Stimulated activated effector memory CD8-positive, alpha-beta T cell treated with anti-CD3 and anti-CD28 coated beads, Interleukin-12 subunit alpha, Interleukin-12 subunit beta, amount 100 ng/mL, for 72 hours (primary cell): ENCODE measurements at regions not wholly inside any gene's neighbourhood (a gene's known extent, or its start where the extent isn't known, plus 50 kb on each side); places are given as distances from the start of the nearest gene placed in this dataset.

Source experiments
- ATAC-seq: fragments of 150-1000 bp; cut with Tn5 transposase; 2 replicates; pipeline ENCODE4 v1.10.0; 2021
- DNase-seq, 2 donors: peaks; one replicate each; pipeline ENCODE4 v3.0.0; 2021 to 2022; ENCODE audit warnings: low spot score in 2 of 2
- H3K27ac Mint-ChIP-seq: one replicate; pipeline ENCODE4 v1.8.0; 2022; ENCODE audit warnings: mild to moderate bottlenecking, mixed read lengths
- H3K36me3 Mint-ChIP-seq: one replicate; pipeline ENCODE4 v1.8.0; 2022; ENCODE audit warnings: mild to moderate bottlenecking, mixed read lengths
- H3K4me1 Mint-ChIP-seq: one replicate; pipeline ENCODE4 v1.8.0; 2022; ENCODE audit warnings: mixed read lengths
- H3K4me3 Mint-ChIP-seq: one replicate; pipeline ENCODE4 v1.8.0; 2022; ENCODE audit warnings: mild to moderate bottlenecking, mixed read lengths
- H3K9me3 Mint-ChIP-seq: one replicate; pipeline ENCODE4 v1.8.0; 2022; ENCODE audit warnings: mixed read lengths

GRCh38 chr11:119907122-119907851 lies 178.3 kb upstream of the NECTIN1 start:
- no peak for DNase-seq
- Mint-ChIP-seq H3K4me1 (no peaks in the 10 kb centered on the region), H3K36me3 (no peaks in the 10 kb centered on the region), H3K27ac (no peak overlapping the region), H3K9me3 (no peaks in the 10 kb centered on the region), H3K4me3 (no peak overlapping the region)
- ATAC-seq = no peak

GRCh38 chr11:119906376-119906775 lies 177.4 kb upstream of the NECTIN1 start:
- H3K27ac Mint-ChIP-seq = no peak overlapping the region
- H3K36me3 Mint-ChIP-seq = no peaks in the 10 kb centered on the region
- no peak for DNase-seq
- H3K4me1 Mint-ChIP-seq = no peaks in the 10 kb centered on the region
- no peak for ATAC-seq
- no peaks in the 10 kb centered on the region for H3K9me3 Mint-ChIP-seq
- no peak overlapping the region for H3K4me3 Mint-ChIP-seq

- ATAC-seq (no peak), DNase-seq (no peak)
- Mint-ChIP-seq H3K27ac (no peak overlapping the region), H3K36me3 (no peaks in the 10 kb centered on the region), H3K9me3 (no peaks in the 10 kb centered on the region), H3K4me1 (no peaks in the 10 kb centered on the region), H3K4me3 (no peak overlapping the region)
Measured at GRCh38 chr11:119905162-119905561, 176.2 kb upstream of the NECTIN1 start.

- no peak for ATAC-seq
- no peaks in the 10 kb centered on the region for H3K9me3 Mint-ChIP-seq
- H3K27ac Mint-ChIP-seq = no peak overlapping the region
Measured at GRCh38 chr11:119904531-119905035, 175.6 kb upstream of the NECTIN1 start.

GRCh38 chr11:119903821-119904220 lies 174.8 kb upstream of the NECTIN1 start:
- Mint-ChIP-seq H3K4me1 (no peaks in the 10 kb centered on the region), H3K9me3 (no peaks in the 10 kb centered on the region), H3K4me3 (no peak overlapping the region), H3K27ac (no peak overlapping the region), H3K36me3 (no peaks in the 10 kb centered on the region)
- ATAC-seq (no peak), DNase-seq (no peak)

More at GRCh38 chr11:119904531-119905035, 175.6 kb upstream of the NECTIN1 start:
- Mint-ChIP-seq H3K36me3 (no peaks in the 10 kb centered on the region), H3K4me1 (no peaks in the 10 kb centered on the region), H3K4me3 (no peak overlapping the region)
- DNase-seq = no peak

- Mint-ChIP-seq H3K4me1 (no peaks in the 10 kb centered on the region), H3K4me3 (no peak overlapping the region), H3K27ac (no peak overlapping the region), H3K9me3 (no peaks in the 10 kb centered on the region), H3K36me3 (no peaks in the 10 kb centered on the region)
- ATAC-seq = no peak
- no peak for DNase-seq
Measured at GRCh38 chr11:119903389-119903788, 174.4 kb upstream of the NECTIN1 start.

GRCh38 chr11:119902656-119903231 lies 173.7 kb upstream of the NECTIN1 start:
- no peaks in the 10 kb centered on the region for H3K9me3 Mint-ChIP-seq
- no peak for DNase-seq
- no peak overlapping the region for H3K4me3 Mint-ChIP-seq
- ATAC-seq = no peak
- H3K27ac Mint-ChIP-seq = no peak overlapping the region
- no peaks in the 10 kb centered on the region for H3K4me1 Mint-ChIP-seq
- H3K36me3 Mint-ChIP-seq = no peaks in the 10 kb centered on the region

- Mint-ChIP-seq H3K27ac (no peak overlapping the region), H3K36me3 (no peaks in the 10 kb centered on the region), H3K4me1 (no peaks in the 10 kb centered on the region), H3K9me3 (no peaks in the 10 kb centered on the region), H3K4me3 (no peak overlapping the region)
- ATAC-seq = peak; percentile 25
- DNase-seq = no peak
Measured at GRCh38 chr11:119901657-119902577, 172.9 kb upstream of the NECTIN1 start.

GRCh38 chr11:119899997-119900396 lies 171.0 kb upstream of the NECTIN1 start:
- Mint-ChIP-seq H3K27ac (no peak overlapping the region), H3K9me3 (no peaks in the 10 kb centered on the region), H3K36me3 (no peaks in the 10 kb centered on the region), H3K4me3 (no peak overlapping the region), H3K4me1 (no peaks in the 10 kb centered on the region)
- no peak for ATAC-seq
- DNase-seq = no peak

GRCh38 chr11:119897576-119897975 lies 168.6 kb upstream of the NECTIN1 start:
- DNase-seq = no peak
- Mint-ChIP-seq H3K4me3 (no peak overlapping the region), H3K9me3 (no peaks in the 10 kb centered on the region), H3K4me1 (no peaks in the 10 kb centered on the region), H3K27ac (no peak overlapping the region), H3K36me3 (no peaks in the 10 kb centered on the region)
- no peak for ATAC-seq

- Mint-ChIP-seq H3K4me3 (no peak overlapping the region), H3K27ac (no peak overlapping the region), H3K36me3 (no peaks in the 10 kb centered on the region), H3K9me3 (no peaks in the 10 kb centered on the region), H3K4me1 (no peaks in the 10 kb centered on the region)
- ATAC-seq (no peak), DNase-seq (no peak)
Measured at GRCh38 chr11:119897046-119897440, 168.0 kb upstream of the NECTIN1 start.

GRCh38 chr11:119896387-119897045 lies 167.5 kb upstream of the NECTIN1 start:
- no peaks in the 10 kb centered on the region for H3K9me3 Mint-ChIP-seq
- no peak overlapping the region for H3K27ac Mint-ChIP-seq
- no peak for ATAC-seq
- DNase-seq = no peak
- no peak overlapping the region for H3K4me3 Mint-ChIP-seq
- H3K4me1 Mint-ChIP-seq = no peaks in the 10 kb centered on the region
- H3K36me3 Mint-ChIP-seq = no peaks in the 10 kb centered on the region

- no peaks in the 10 kb centered on the region for H3K4me1 Mint-ChIP-seq
- ATAC-seq = no peak
- DNase-seq = no peak
- no peaks in the 10 kb centered on the region for H3K36me3 Mint-ChIP-seq
- no peaks in the 10 kb centered on the region for H3K9me3 Mint-ChIP-seq
- no peak overlapping the region for H3K27ac Mint-ChIP-seq
- no peak overlapping the region for H3K4me3 Mint-ChIP-seq
Measured at GRCh38 chr11:119895981-119896380, 167.0 kb upstream of the NECTIN1 start.

- Mint-ChIP-seq H3K4me1 (no peaks in the 10 kb centered on the region), H3K4me3 (no peak overlapping the region), H3K27ac (no peak overlapping the region), H3K9me3 (no peaks in the 10 kb centered on the region), H3K36me3 (no peaks in the 10 kb centered on the region)
- DNase-seq = no peak
- ATAC-seq = no peak
Measured at GRCh38 chr11:119894916-119895315, 165.9 kb upstream of the NECTIN1 start.

GRCh38 chr11:119892311-119892808 lies 163.4 kb upstream of the NECTIN1 start:
- ATAC-seq = no peak
- no peak overlapping the region for H3K4me3 Mint-ChIP-seq
- H3K4me1 Mint-ChIP-seq = no peaks in the 10 kb centered on the region
- H3K27ac Mint-ChIP-seq = no peak overlapping the region
- no peaks in the 10 kb centered on the region for H3K36me3 Mint-ChIP-seq
- DNase-seq = no peak
- no peaks in the 10 kb centered on the region for H3K9me3 Mint-ChIP-seq
